Stimulated activated CD8-positive, alpha-beta memory T cell treated with anti-CD3 and anti-CD28 coated beads, Interleukin-4, amount 100 ng/mL, for 4 hours (primary cell): ENCODE measurements at regions not wholly inside any gene's neighbourhood (a gene's known extent, or its start where the extent isn't known, plus 50 kb on each side); places are given as distances from the start of the nearest gene placed in this dataset.
"Not testable (repeated sequence)": the region's sequence is repeated elsewhere in the genome, so short reads cannot be mapped to it uniquely, and the experiment has no call there.

Experiments
- DNase-seq, 2 donors: peaks; one replicate each; pipeline ENCODE4 v3.0.0-alpha.2; 2020; ENCODE audit warnings: low read depth in 2 of 2, low spot score in 1 of 2

- no peak for DNase-seq
Measured at GRCh38 chr5:174925586-174925985, 201.2 kb downstream of the MSX2 start.

DNA sequence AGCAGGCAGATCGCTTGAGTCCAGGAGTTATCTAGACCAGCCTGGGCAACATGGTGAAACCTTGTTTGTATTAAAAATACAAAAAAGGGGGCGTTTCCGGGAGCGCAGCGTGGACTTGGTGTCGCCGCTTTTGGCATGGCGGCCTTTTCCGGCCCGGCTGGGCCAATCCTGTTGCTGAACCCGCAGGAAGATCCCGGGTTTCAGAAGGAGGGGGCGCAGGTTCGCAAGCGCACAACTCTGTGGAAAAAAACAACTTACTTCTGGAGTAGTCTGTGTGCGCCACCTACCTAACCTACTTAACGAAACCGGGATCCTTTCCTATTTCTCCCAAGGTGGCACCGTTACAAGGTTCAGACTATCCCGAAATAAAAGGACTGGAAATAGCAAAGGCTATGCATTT lies 198.6 kb downstream of the MSX2 start:
- no peak for DNase-seq

DNA sequence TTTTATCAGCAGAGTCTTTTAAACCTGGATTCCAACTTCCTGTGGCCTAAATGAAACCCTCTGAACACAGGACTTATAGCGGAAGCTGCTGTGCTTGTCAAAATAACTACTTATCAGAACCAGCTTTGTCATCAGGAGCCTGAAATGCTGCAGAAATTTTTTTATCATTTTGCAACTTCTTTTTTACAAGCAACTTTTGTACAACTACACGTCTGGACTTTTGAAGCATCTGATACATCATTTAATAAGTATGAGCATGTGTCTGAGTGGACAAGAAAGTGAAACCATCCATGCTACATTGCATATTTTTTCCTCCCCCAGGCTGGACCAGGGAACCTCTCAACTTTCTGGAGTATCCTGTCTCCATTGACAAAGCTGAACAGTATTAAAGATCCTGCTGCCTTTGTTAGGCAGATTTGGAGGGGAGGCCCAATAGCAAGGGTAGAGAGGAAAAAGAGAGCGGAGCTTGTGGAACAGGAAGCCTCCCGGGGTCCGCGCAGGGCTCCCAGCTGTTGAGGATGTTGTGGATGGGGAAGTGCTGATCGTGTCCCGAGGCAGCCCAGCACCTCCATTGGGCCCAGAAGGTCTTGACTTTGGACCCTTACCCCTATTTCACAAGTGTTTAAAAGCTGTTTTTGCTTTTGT lies 196.6 kb downstream of the MSX2 start:
- DNase-seq: no peak

DNA sequence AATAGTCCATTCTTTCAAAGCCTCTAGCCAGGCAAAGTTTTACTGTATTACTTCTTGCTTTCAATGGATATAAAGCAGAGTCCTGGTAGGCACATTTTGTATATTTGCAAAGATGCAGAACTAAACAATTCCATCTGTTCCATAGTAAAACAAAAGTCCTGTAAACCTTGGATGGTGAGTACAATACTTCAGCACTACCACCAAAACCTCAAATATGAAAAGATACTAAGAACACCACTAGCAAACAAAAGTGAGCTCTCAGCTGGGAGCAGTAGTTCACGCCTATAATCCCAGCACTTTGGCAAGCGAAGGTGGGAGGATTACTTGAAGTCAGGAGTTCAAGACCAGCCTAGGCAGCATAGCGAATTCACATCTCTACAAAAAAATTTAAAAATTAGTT lies 195.0 kb downstream of the MSX2 start:
- no peak for DNase-seq

DNA sequence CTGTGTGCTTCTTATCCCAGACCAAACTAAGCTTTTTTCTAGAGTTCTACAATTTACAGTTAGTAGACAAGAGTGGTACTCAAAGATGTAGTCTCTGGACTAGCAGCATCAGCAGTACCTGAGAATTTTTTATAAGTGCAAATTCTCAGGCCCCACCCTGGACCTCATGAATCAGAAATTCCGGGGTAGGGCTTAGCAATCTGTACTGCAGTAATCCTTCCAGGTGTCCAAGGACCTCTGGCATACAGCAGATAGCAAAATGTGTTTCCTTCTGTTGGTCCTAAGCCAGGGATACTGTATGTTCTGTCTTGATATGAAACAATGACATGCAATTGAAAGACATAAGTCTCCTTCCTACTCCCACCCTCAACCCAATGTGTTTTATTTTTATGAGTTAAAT lies 194.3 kb downstream of the MSX2 start:
- no peak for DNase-seq

DNA sequence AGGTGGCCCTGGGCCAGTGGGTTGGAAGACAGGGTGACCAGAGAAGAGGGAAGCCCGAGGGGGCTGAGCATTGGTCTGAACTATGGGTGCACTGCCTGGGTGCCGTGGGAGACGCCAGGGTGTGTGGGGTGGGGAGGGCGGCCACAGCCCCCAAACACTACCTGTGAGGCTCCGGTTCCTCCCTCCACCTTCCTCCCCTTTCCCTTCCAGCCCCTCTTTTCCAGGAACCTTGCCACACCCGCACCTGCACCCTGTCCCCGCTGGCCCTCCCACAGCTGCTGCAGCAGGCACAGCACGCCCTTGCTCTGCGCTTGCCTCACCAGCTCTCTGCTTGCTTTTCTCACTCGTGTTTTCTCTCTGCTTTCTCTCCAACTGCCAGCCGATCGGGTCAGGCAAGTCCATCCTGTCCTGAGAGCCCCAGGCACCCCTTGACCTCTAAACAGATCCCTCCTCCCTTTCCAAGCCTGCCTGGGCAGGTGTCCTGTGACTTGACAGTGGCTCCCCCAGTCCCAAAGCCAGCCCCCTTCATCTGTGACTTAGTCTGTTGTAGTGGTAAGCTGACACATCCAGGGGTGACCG lies 193.7 kb downstream of the MSX2 start:
- DNase-seq: no peak

DNA sequence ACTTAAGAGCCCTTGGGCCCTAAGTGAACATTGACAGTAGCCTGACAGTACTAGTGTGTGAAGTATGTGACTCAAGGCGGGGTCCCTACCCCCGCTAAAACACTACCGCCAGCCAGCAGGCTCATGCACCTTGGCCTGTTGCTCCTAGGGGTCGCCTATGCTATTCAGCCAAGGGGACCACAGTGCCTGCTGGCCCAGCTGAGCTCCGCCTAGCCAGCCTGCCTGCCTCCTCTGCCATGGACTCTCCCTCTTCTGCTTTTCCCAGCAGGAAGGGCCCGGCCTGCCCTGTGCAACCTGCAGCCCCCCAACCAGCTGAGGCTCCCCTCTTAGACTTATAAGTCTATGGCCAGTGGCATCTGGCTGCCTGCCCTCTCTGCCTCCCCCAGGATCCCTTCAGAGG lies 193.1 kb downstream of the MSX2 start:
- DNase-seq: not testable (repeated sequence)

DNA sequence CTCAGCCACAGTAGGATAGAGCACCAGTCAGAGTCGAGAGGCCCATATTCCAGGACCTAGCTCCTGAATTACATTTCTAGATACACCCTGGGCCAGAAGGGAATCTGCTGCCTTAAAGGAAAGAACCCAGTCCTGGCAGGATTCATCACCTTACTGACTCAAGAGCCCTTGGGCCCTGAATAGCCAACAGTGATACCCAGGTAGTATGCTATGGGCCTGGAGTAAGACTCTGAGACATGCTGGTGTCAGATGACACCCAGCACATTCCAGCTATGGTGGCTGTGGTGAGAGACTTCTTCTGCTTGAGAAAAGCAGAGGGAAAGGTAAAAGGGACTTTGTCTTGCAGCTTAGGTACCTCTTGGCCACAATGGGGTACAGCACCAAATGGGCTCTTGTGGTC lies 192.5 kb downstream of the MSX2 start:
- DNase-seq: not testable (repeated sequence)

DNA sequence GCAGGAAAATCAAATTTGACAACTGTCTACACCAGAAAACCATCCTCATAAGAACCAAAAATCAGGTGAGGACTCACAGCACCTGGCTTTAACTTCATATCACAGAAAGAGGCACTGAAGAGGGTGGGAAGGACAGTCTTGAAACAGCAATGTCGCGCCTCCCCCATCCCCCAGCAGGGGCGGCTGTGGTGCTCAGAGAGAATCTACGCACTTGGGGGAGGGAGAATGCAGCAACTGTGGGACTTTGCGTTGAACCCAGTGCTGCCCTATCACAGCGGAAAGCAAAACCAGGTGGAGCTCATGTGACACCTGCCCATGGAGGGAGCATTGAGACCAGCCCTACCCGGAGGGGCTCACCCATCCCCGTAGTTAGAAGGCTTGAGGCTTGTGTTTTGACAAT lies 191.8 kb downstream of the MSX2 start:
- DNase-seq: no peak

- DNase-seq: no peak
Measured at GRCh38 chr5:174911118-174911517, 186.7 kb downstream of the MSX2 start.

DNA sequence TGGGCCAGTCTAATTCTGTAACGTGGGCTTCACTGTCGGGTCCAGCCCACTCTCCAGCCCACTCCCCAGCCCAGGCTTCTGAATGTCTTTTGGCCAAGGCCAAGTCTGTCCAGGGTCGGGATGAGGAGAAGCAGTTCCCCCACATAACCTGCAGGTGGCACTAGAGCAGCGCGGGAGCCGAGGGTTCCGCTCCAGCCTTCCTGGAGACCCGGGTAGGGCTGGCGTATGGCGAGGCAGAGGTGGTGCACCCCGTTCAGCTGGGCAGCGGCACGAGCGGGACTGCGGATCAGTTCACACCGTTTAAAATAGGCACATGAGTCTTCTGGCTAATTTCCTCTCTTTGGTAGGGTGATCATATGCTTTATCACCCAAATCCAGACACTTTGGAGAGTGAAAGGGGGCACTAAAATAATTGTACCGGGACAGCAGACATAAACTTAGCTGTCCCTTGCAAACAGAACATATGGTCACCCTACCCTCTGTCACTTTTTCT lies 185.9 kb downstream of the MSX2 start:
- peak in 1 of 2 donors; percentile 12 for DNase-seq

- no peak for DNase-seq
Measured at GRCh38 chr5:174903172-174903732, 178.9 kb downstream of the MSX2 start.

DNA sequence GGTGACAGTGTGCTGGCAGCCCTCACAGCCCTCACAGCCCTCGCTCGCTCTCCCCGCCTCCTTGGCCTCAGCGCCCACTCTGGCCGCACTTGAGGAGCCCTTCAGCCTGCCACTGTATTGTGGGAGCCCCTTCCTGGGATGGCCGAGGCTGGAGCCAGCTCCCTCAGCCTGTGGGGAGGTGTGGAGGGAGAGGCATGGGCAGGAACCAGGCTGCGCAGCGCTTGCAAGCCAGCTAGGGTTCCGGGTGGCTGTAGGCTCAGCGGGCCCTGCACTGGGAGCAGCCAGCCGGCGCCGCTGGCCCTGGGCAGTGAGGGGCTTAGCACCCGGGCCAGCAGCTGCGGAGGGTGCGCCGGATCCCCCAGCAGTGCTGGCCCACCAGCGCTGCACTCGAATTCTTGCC lies 177.0 kb downstream of the MSX2 start:
- DNase-seq: no peak

DNA sequence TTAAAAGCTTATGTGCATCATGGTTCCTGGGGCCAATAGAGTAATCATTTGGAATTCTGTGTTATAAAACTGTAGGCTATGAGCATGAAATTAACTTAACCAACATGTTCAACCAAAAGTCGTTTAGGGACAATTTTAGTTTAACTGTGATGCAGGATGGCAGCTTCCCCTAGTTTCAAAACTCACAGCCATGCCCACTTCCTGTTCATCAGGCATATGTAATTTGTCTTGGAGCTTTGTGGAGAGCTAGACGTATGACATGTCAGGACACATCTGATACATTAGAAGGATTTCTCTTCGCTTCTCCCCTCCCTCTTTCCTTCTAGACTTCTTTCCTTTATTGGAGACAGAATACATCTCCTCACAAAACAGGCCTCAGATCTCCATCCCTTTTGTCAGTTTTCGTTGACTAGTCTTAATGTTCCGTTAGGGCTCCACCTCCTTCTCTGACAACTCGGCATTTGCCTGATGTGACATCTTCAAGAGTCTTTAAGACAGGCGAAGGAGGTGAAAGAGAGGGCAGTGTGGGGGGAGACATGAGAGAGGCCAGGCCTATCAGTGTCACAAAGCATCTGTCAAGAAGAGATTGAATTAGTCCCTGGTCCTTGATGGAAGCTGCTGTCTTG lies 176.0 kb downstream of the MSX2 start:
- no peak for DNase-seq

- DNase-seq: no peak
Measured at GRCh38 chr5:174897281-174897950, 173.0 kb downstream of the MSX2 start.

GRCh38 chr5:174895360-174895759 lies 171.0 kb downstream of the MSX2 start:
- DNase-seq: no peak

DNA sequence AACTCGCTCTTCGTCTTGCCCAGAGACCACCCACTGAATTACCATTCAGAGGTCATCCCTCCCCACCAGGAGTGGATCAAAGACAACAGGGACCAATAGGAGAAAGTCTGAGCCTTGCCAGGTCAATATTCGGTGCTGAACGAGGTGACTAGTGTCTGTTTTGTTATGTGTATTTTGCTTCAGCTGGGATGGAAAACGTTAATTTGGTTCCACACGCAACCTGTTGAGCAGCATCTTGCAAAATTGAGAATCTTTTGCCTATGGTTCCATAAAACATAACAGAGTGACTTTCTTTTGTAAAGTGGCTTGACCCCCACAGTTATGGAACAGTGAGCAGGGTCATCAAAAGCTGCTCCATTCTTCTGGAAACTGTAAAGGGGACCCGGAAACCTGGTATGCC lies 168.4 kb downstream of the MSX2 start:
- DNase-seq: no peak

DNA sequence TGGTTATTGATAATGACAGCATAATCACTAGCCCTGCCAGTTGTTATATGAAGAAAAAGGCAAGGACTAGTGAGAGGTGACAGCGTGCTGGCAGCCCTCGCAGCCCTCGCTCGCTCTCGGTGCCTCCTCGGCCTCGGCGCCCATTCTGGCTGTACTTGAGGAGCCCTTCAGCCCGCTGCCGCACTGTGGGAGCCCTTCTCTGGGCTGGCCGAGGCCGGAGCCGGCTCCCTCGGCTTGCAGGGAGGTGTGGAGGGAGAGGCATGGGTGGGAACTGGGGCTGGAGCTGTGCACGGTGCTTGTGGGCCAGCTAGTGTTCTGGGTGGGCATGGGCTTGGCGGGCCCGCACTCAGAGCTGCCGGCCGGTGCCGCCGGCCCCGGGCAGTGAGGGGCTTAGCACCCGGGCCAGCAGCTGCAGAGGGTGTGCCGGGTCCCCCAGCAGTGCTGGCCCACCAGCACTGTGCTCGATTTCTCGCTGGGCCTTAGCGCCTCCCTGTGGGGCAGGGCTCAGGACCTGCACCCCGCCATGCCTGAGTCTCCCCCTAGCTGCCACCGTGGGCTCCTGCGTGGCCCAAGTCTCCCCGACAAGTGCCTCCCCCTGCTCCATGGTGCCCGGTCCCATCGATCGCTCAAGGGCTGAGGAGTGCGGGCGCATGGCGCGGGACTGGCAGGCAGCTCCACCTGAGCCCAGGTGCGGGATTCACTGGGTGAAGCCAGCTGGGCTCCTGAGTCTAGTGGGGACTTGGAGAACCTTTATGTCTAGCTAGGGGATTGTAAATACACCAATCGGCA lies 156.2 kb downstream of the MSX2 start:
- not testable (repeated sequence) for DNase-seq

GRCh38 chr5:174877987-174878386 lies 153.6 kb downstream of the MSX2 start:
- DNase-seq: no peak

- DNase-seq: no peak
Measured at GRCh38 chr5:174872271-174872670, 147.9 kb downstream of the MSX2 start.

- no peak for DNase-seq
Measured at GRCh38 chr5:174852143-174852542, 127.8 kb downstream of the MSX2 start.
